Endothelial cell of umbilical vein (primary cell): ENCODE measurements at regions not wholly inside any gene's neighbourhood (a gene's known extent, or its start where the extent isn't known, plus 50 kb on each side); places are given as distances from the start of the nearest gene placed in this dataset.

ENCODE experiments used
- CTCF ChIP-seq, 2 donors: IDR thresholded peaks; 1 replicate in 1 of 2; 2 replicates in 1 of 2; pipeline ENCODE4 v1.5.1; 2011; ENCODE audit warnings: low read length in 2 of 2, mild to moderate bottlenecking in 2 of 2, moderate library complexity in 2 of 2, control low read depth in 1 of 2, inconsistent platforms in 1 of 2, low read depth in 1 of 2; ENCODE audit not compliant: insufficient read depth in 1 of 2; ENCODE audit errors: extremely low read depth in 1 of 2
- EZH2 ChIP-seq: IDR thresholded peaks from 2 replicates; pipeline ENCODE4 v1.6.1; 2012; ENCODE audit warnings: borderline replicate concordance, low read depth, mild to moderate bottlenecking, moderate library complexity, low read length, inconsistent platforms; ENCODE audit not compliant: severe bottlenecking
- POLR2A ChIP-seq: IDR thresholded peaks from 2 replicates; pipeline ENCODE4 v1.6.1; 2012; ENCODE audit warnings: low read depth, mild to moderate bottlenecking, control low read depth, low read length
- POLR2AphosphoS5 ChIP-seq: IDR thresholded peaks from 2 replicates; pipeline ENCODE4 v1.6.1; 2012; ENCODE audit warnings: low read depth, mild to moderate bottlenecking, control low read depth, low read length, moderate library complexity; ENCODE audit not compliant: insufficient read depth

GRCh38 chr5:175236176-175236575, 207.8 kb downstream of the DRD1 start:
- no peak for TF ChIP-seq CTCF (IDR thresholded peaks at IDR 0.05; ENCODE audit: extremely low read depth in 1 of 2, insufficient read depth in 1 of 2, low read depth in 1 of 2, low read length in 2 of 2)
- TF ChIP-seq POLR2A, result no peak
- no peak for TF ChIP-seq POLR2AphosphoS5
- TF ChIP-seq EZH2, result no peak
